Gastrocnemius medialis (tissue), 4 donors: ENCODE measurements at regions not wholly inside any gene's neighbourhood (a gene's known extent, or its start where the extent isn't known, plus 50 kb on each side); places are given as distances from the start of the nearest gene placed in this dataset.
"Not testable (repeated sequence)": the region's sequence is repeated elsewhere in the genome, so short reads cannot be mapped to it uniquely, and the experiment has no call there.

Experiments
- ATAC-seq, 2 donors: fragments of 150-250 bp; one replicate each; pipeline ENCODE4 v1.9.1; 2016
- DNase-seq, 2 donors: peaks; one replicate each; pipeline ENCODE4 v3.0.0-alpha.2; 2019
- H3K27ac ChIP-seq, 4 donors: fragments of 200-600 bp; sonication (generic); 1 replicate in 1 of 4; 2 replicates in 3 of 4; pipeline ENCODE4 v1.5.1; 2016 to 2018; ENCODE audit warnings: mild to moderate bottlenecking in 2 of 4, moderate library complexity in 1 of 4
- H3K27me3 ChIP-seq, 3 donors: fragments of 200-600 bp; sonication (generic) in 2 of 3; 1 replicate in 1 of 3; 2 replicates in 2 of 3; pipeline versions ENCODE4 v1.5.1 to v1.6.0; 2016 to 2019; ENCODE audit warnings: mild to moderate bottlenecking in 1 of 3, moderate library complexity in 1 of 3
- H3K36me3 ChIP-seq, 2 donors: fragments of 200-600 bp; sonication (generic) in 1 of 2; one replicate each; pipeline ENCODE4 v1.5.1; 2017 to 2018
- H3K4me1 ChIP-seq, 2 donors: fragments of 200-600 bp; sonication (generic) in 1 of 2; one replicate each; pipeline ENCODE4 v1.5.1; 2016 to 2017; ENCODE audit warnings: mild to moderate bottlenecking in 2 of 2
- H3K4me3 ChIP-seq, 4 donors: fragments of 200-600 bp; sonication (generic) in 3 of 4; 1 replicate in 1 of 4; 2 replicates in 3 of 4; pipeline ENCODE4 v1.5.1; 2016 to 2019; ENCODE audit warnings: mild to moderate bottlenecking in 2 of 4
- H3K9me3 ChIP-seq, 3 donors: fragments of 200-600 bp; sonication (generic) in 2 of 3; 1 replicate in 1 of 3; 2 replicates in 2 of 3; pipeline ENCODE4 v1.5.1; 2016 to 2019
- POLR2A ChIP-seq, 2 donors: fragments of 450-650 bp; IDR thresholded peaks; one replicate each; pipeline ENCODE4 v1.6.1; 2017; ENCODE audit warnings: antibody characterized with exemption in 2 of 2, mild to moderate bottlenecking in 2 of 2, moderate library complexity in 2 of 2
- in situ Hi-C, 4 donors: fragments of 200-750 bp; cut with MboI; loops; one replicate each; pipeline versions ENCODE4 v1.15.0 to v1.8.0; 2017; ENCODE audit warnings: low sequenced_read_pairs in 4 of 4
- intact Hi-C: fragments of 100-400 bp; cut with DNase I; formaldehyde crosslinking; loops from one replicate; pipeline ENCODE4 v1.15.1; 2023; ENCODE audit warnings: low total_unique reads
- TF ChIP-seq, protein P1 (sequence below), 5 experiments: fragments of 450-650 bp in 3 of 5; fragments of 200-600 bp in 2 of 5; sonication (generic) in 2 of 5; IDR thresholded peaks in 4 of 5; conservative IDR thresholded peaks in 1 of 5; 1 replicate in 4 of 5; 2 replicates in 1 of 5; pipeline ENCODE4 v1.5.1; 2016 to 2019; ENCODE audit warnings: antibody characterized with exemption in 5 of 5, mild to moderate bottlenecking in 3 of 5, moderate library complexity in 3 of 5

DNA sequence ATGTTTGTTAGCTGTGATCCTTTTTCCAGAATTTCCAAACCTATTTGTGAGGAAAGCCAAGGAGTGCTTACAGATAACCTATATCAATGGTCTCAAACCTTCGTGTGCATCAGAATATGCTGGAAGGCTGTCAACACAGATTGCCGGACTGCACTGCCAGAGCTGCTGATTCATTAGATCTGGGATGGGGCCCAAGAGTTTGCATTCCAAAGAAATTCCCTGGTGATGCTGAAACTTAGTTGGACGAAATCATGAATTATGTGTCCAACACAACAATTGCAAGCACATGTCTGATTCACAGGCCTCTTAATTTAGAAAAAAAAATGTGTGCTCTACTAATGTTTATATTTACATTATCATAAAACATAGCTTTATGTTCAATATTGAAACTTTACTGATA is 544.0 kb upstream of the AMOT start:
- DNase-seq (peak in 1 of 2 donors; percentile 12), ATAC-seq (no peak)
- no peak overlapping the region for H3K4me3 ChIP-seq
- TF ChIP-seq, protein P1, sequence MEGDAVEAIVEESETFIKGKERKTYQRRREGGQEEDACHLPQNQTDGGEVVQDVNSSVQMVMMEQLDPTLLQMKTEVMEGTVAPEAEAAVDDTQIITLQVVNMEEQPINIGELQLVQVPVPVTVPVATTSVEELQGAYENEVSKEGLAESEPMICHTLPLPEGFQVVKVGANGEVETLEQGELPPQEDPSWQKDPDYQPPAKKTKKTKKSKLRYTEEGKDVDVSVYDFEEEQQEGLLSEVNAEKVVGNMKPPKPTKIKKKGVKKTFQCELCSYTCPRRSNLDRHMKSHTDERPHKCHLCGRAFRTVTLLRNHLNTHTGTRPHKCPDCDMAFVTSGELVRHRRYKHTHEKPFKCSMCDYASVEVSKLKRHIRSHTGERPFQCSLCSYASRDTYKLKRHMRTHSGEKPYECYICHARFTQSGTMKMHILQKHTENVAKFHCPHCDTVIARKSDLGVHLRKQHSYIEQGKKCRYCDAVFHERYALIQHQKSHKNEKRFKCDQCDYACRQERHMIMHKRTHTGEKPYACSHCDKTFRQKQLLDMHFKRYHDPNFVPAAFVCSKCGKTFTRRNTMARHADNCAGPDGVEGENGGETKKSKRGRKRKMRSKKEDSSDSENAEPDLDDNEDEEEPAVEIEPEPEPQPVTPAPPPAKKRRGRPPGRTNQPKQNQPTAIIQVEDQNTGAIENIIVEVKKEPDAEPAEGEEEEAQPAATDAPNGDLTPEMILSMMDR (IDR thresholded peaks at IDR 0.05 in 4 of 5, conservative IDR thresholded peaks at IDR 0.05 in 1 of 5), result no peak
- TF ChIP-seq POLR2A (IDR thresholded peaks at IDR 0.05), result no peak
- H3K27me3 ChIP-seq, result peaks cover 0 to 4% (median 0%) of the 10 kb centered on the region in 3 donors
- no peaks in the 10 kb centered on the region for H3K36me3 ChIP-seq
- no peaks in the 10 kb centered on the region for H3K9me3 ChIP-seq
- H3K27ac ChIP-seq, result no peak overlapping the region
- intact Hi-C loops, result no loop called here
- no peaks in the 10 kb centered on the region for H3K4me1 ChIP-seq
- in situ Hi-C loops, result no loop called here

DNA sequence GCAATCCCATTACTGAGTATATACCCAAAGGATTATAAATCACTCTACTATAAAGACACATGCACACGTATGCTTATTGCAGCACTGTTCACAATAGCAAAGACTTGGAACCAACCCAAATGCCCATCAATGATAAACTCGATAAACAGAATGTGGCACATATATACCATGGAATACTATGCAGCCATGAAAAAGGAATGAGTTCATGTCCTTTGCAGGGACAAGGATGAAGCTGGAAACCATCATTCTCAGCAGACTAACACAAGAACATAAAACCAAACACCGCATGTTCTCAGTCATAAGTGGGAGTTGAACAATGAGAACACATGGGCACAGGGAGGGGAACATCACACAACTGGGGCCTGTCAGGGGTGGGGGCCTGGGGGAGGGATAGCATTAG is 532.8 kb upstream of the AMOT start:
- H3K9me3 ChIP-seq, intact Hi-C loops, H3K4me3 ChIP-seq, H3K27me3 ChIP-seq, H3K27ac ChIP-seq, H3K36me3 ChIP-seq, in situ Hi-C loops, ATAC-seq, H3K4me1 ChIP-seq, DNase-seq: not testable (repeated sequence)

DNA sequence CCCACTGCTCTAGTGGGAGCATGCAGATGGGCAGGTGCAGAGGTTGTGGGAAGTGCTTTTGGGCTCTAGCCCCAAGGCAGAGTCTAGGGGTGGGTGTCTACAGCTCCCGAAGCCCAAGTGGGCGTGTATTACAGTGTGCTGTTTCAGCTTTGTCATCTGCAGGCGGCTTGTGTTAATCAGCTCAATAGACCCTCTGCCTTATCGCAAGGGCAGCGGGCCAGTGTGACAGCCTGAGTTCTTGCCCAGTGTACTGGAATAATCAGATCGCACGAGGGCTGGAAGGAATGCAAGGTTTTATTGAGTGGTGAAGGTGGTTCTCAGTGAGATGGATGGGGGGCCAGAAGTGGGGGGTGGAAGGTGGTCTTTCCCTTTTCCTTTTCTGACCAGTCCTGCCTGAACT is 529.4 kb upstream of the AMOT start:
- no peak overlapping the region for H3K27ac ChIP-seq
- no peaks in the 10 kb centered on the region for H3K9me3 ChIP-seq
- TF ChIP-seq, protein P1 (IDR thresholded peaks at IDR 0.05 in 4 of 5, conservative IDR thresholded peaks at IDR 0.05 in 1 of 5), result no peak
- no peak for TF ChIP-seq POLR2A (IDR thresholded peaks at IDR 0.05)
- H3K4me3 ChIP-seq, result no peak overlapping the region
- peaks cover 0 to 5% (median 0%) of the 10 kb centered on the region in 3 donors for H3K27me3 ChIP-seq
- no peak for DNase-seq
- H3K36me3 ChIP-seq, result no peaks in the 10 kb centered on the region
- in situ Hi-C loops (no loop called here), intact Hi-C loops (no loop called here)
- H3K4me1 ChIP-seq, result no peaks in the 10 kb centered on the region
- no peak for ATAC-seq

DNA sequence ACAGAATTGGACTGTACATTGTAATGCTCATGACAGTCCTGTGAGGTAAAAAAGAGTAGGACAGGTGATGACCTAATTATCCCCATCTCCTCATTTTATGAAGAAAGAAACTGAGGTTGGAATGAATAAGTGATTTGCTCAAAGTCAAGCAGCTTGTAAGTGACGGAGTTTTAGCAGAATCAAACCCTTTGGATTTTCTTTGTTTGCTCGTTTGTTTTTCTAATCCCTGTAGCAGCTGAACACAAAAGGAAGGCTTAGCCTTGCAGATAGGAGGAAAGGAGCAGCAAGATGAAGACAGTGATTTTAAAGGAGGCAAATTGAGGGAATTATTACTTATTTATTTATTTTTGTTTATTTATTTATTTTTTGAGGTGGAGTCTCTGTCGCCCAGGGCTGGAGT is 528.4 kb upstream of the AMOT start:
- Histone ChIP-seq H3K4me1 (no peaks in the 10 kb centered on the region), H3K4me3 (no peak overlapping the region), H3K36me3 (no peaks in the 10 kb centered on the region), H3K27me3 (peaks cover 0 to 5% (median 0%) of the 10 kb centered on the region in 3 donors), H3K27ac (no peak overlapping the region), H3K9me3 (no peaks in the 10 kb centered on the region)
- in situ Hi-C loops (no loop called here), intact Hi-C loops (no loop called here)
- TF ChIP-seq POLR2A (IDR thresholded peaks at IDR 0.05), result no peak
- TF ChIP-seq, protein P1 (IDR thresholded peaks at IDR 0.05 in 4 of 5, conservative IDR thresholded peaks at IDR 0.05 in 1 of 5), result no peak
- ATAC-seq (no peak), DNase-seq (no peak)

DNA sequence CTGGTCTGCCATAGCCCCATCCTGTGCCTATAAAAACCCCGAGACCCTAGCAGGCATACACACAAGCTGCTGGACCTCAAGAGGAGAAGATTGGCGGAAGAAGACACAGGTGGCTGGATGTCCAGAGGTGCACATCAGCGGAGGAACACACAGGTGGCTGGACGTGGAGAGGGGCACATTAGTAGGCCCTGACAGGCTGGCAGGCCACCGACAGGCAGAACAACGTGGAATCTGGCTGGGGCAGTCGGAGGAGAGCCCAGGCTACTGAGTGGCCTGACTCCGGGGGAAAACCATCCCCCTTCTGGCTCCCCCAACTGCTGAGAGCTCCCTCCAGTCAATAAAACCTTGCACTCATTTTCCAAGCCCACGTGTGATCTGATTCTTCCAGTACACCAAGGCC is 512.5 kb upstream of the AMOT start:
- in situ Hi-C loops, result no loop called here

More for the DNA sequence above, 512.5 kb upstream of the AMOT start:
- DNase-seq (no peak), ATAC-seq (no peak)
- Histone ChIP-seq H3K4me1 (no peaks in the 10 kb centered on the region), H3K36me3 (no peaks in the 10 kb centered on the region), H3K9me3 (no peaks in the 10 kb centered on the region), H3K27ac (no peak overlapping the region), H3K27me3 (no peaks in the 10 kb centered on the region), H3K4me3 (no peak overlapping the region)
- intact Hi-C loops, result no loop called here
- TF ChIP-seq, protein P1 (IDR thresholded peaks at IDR 0.05 in 4 of 5, conservative IDR thresholded peaks at IDR 0.05 in 1 of 5), result no peak
- no peak for TF ChIP-seq POLR2A (IDR thresholded peaks at IDR 0.05)
